GM12878 (cell line): ENCODE measurements at regions not wholly inside any gene's neighbourhood (a gene's known extent, or its start where the extent isn't known, plus 50 kb on each side); places are given as distances from the start of the nearest gene placed in this dataset.

Experiments
- ATAC-seq: fragments of 200-7000 bp; cut with Tn5 transposase; 3 replicates; pipeline ENCODE4 v1.9.1; 2020; ENCODE audit warnings: mild to moderate bottlenecking, moderate library complexity
- BruUV-seq: library from RNA; stranded (reverse); fragments of 400-500 nt; replicated peaks from 2 replicates; lab custom pipeline; 2021; lab: Mats Ljungman, UMichigan
- CTCF ChIA-PET: fragments of 300-600 bp; sonication (Branson Sonifier 250); formaldehyde crosslinking; extraction: SDS; loops from one replicate; lab custom pipeline; 2021; ENCODE audit warnings: inconsistent platforms; lab: Yijun Ruan, JAX
- POLR2A ChIA-PET: fragments of 350-600 bp; formaldehyde crosslinking; extraction: SDS; loops from one replicate; lab custom pipeline; 2021; ENCODE audit warnings: inconsistent platforms; lab: Charles Lee
- RAD21 ChIA-PET: fragments of 300-600 bp; sonication (Branson Sonifier 250); formaldehyde crosslinking; loops from one replicate; lab custom pipeline; 2023; ENCODE audit warnings: antibody characterized with exemption; ENCODE audit not compliant: unreplicated experiment; lab: Charles Lee
- SMC1A ChIA-PET: fragments of 300-600 bp; sonication (Branson Sonifier 250); formaldehyde crosslinking; loops from one replicate; lab custom pipeline; 2023; ENCODE audit not compliant: unreplicated experiment, uncharacterized antibody; lab: Charles Lee
- DNase-seq: peaks from one replicate; pipeline ENCODE4 v3.0.0-alpha.2; 2011; ENCODE audit warnings: low read depth, low spot score
- FAIRE-seq: peaks from 3 replicates; lab custom pipeline; 2011; peaks lifted over from hg19 to GRCh38; lab: Jason Lieb, UNC
- H2AFZ ChIP-seq: 2 replicates; pipeline ENCODE4 v1.6.0; 2011; ENCODE audit warnings: low read depth, low read length, control low read depth; ENCODE audit not compliant: control insufficient read depth
- H3K27ac ChIP-seq: 2 replicates; pipeline ENCODE4 v1.5.1; 2011; ENCODE audit warnings: control low read depth; ENCODE audit not compliant: control insufficient read depth, insufficient read depth
- H3K27me3 ChIP-seq, 2 experiments: replicated peaks in 1 of 2; 2 replicates each; pipeline versions ENCODE4 v1.6.0 to v1.6.1; 2011; ENCODE audit warnings: low read length in 1 of 2; ENCODE audit not compliant: control insufficient read depth in 2 of 2, insufficient read depth in 2 of 2
- H3K36me3 ChIP-seq, 2 experiments: 2 replicates each; pipeline ENCODE4 v1.5.1; 2011; ENCODE audit warnings: low read length in 1 of 2; ENCODE audit not compliant: control insufficient read depth in 2 of 2, insufficient read depth in 2 of 2
- H3K4me1 ChIP-seq: 2 replicates; pipeline ENCODE4 v1.6.1; 2011; ENCODE audit warnings: mild to moderate bottlenecking, low read length, moderate library complexity, mixed read lengths; ENCODE audit not compliant: control insufficient read depth, insufficient read depth
- H3K4me2 ChIP-seq: 2 replicates; pipeline ENCODE4 v1.6.0; 2011; ENCODE audit warnings: control low read depth; ENCODE audit not compliant: control insufficient read depth, insufficient read depth
- H3K4me3 ChIP-seq: fragments of 200-600 bp; sonication (generic); 2 replicates; pipeline ENCODE4 v1.5.1; 2016
- H3K79me2 ChIP-seq: 2 replicates; pipeline ENCODE4 v1.6.0; 2011; ENCODE audit warnings: low read length; ENCODE audit not compliant: control insufficient read depth, insufficient read depth
- H3K9ac ChIP-seq: 2 replicates; pipeline ENCODE4 v1.8.0; 2011; ENCODE audit warnings: low read length, control low read depth, mixed read lengths; ENCODE audit not compliant: control insufficient read depth, insufficient read depth
- H3K9me3 ChIP-seq: replicated peaks from 3 replicates; pipeline ENCODE4 v1.5.1; 2011; ENCODE audit warnings: mild to moderate bottlenecking, low read length; ENCODE audit not compliant: control insufficient read depth, insufficient read depth
- H4K20me1 ChIP-seq: 2 replicates; pipeline ENCODE4 v1.6.0; 2011; ENCODE audit not compliant: control insufficient read depth, insufficient read depth
- CBX3 ChIP-seq: fragments of 200-600 bp; sonication (generic); IDR thresholded peaks from 2 replicates; pipeline ENCODE4 v1.6.1; 2016; ENCODE audit warnings: low read depth, borderline replicate concordance
- KAT2A ChIP-seq: conservative IDR thresholded peaks from 2 replicates; pipeline ENCODE4 v1.6.1; 2011; ENCODE audit warnings: low read depth, low read length; ENCODE audit not compliant: control insufficient read depth
- MTA3 ChIP-seq: IDR thresholded peaks from 2 replicates; pipeline ENCODE4 v1.6.1; 2012; ENCODE audit warnings: low read length, inconsistent platforms, borderline replicate concordance
- MYC ChIP-seq: IDR thresholded peaks from 2 replicates; pipeline ENCODE4 v1.6.1; 2011; ENCODE audit warnings: mild to moderate bottlenecking, low read length, moderate library complexity, inconsistent platforms; ENCODE audit not compliant: insufficient read depth, insufficient replicate concordance, insufficient read length, severe bottlenecking
- POLR2A ChIP-seq: IDR thresholded peaks from 2 replicates; pipeline ENCODE4 v1.6.1; 2011; ENCODE audit warnings: low read depth, mild to moderate bottlenecking, low read length
- WGBS: methylation state at CpG from one replicate; pipeline ENCODE4 v1.1.6; 2016; ENCODE audit warnings: low lambda C conversion rate; ENCODE audit not compliant: insufficient replicate concordance, insufficient coverage; ENCODE audit errors: missing lambda C conversion rate; 5-methylcytosine and 5-hydroxymethylcytosine counted together
- in situ Hi-C: fragments of 300-500 bp; cut with MboI; formaldehyde crosslinking; loops from 9 replicates; pipeline ENCODE4 v1.14.3; 2018; ENCODE audit warnings: mixed read lengths
- intact Hi-C: fragments of 100-400 bp; cut with micrococcal nuclease; formaldehyde crosslinking; loops from one replicate; pipeline ENCODE4 v1.14.2; 2022; ENCODE audit not compliant: unreplicated experiment
- TF ChIP-seq, protein P1 (sequence below): IDR thresholded peaks from 2 replicates; pipeline ENCODE4 v1.6.1; 2011; ENCODE audit warnings: borderline replicate concordance, low read depth, mild to moderate bottlenecking, moderate library complexity, low read length; ENCODE audit not compliant: insufficient read depth, poor library complexity, severe bottlenecking
- TF ChIP-seq, protein P2 (sequence below): IDR thresholded peaks from 2 replicates; pipeline ENCODE4 v1.6.1; 2012; ENCODE audit warnings: improper control_type of control experiment, low read depth, low read length; ENCODE audit not compliant: insufficient replicate concordance

DNA sequence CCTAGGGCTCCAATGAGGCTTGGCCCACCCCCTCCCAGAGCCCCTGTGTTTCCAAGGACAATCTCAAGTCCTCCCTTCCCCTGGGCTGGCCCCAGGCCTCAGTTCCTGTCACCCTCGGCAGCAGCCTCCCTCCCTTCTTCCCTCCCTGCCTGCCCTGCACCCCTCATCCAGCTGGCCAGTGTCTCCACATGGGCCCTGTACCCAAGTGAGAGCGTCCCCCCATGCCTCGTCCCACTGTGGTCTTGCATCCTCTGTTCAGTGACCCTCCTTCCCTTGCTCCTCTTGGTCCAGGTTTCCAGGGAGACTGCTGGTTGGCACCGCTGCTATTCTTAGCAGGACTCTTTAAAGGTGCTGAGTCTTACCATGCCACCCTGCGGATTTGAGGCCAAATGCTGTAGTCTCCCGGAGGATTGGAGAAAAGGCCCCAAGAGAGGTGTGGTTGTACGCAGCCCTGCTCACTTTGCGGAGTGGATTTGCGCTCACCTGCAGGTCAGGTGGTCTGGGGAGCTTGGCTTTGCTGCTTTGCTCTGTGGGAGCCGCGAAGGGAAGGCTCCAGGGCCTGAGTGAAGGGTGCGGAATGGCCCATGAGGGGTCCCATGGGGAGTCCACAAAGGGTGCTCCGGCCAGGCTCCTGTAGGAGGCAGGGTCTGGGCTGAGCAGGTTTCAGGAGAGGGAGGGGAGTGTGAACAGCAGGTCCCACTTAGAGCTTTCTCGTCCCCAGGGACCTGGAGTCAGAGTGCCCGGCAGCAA lies 519.2 kb downstream of the TCERG1L start (continued):
- TF ChIP-seq MYC: no peak

DNA sequence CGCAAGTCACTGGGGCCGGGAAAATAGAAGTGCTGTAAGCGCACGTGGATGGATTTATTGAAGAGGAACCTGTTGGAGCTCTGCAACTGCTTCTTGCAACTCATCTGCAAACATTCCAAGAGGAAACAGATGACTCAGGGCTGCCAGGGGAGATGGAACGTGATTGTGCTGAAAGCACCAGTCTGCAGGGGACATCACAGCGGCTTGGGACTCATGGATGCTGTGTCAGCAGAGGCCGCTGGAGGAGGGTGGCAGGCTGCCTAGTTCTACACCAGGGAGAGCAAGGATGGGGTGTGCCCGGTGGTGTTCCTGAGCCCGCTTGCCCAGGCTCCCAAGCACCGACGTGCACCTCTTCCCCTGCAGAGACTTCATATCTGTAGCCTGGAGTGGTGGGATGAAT lies 515.7 kb downstream of the TCERG1L start:
- H3K36me3 ChIP-seq: no peaks in the 10 kb centered on the region
- no peaks in the 10 kb centered on the region for H3K27me3 ChIP-seq
- H3K4me2 ChIP-seq: no peak overlapping the region
- H3K9ac ChIP-seq: no peak overlapping the region
- POLR2A ChIA-PET: no interaction called here
- TF ChIP-seq MTA3: no peak
- TF ChIP-seq CBX3: no peak
- no peak for TF ChIP-seq KAT2A
- TF ChIP-seq POLR2A: no peak
- TF ChIP-seq, protein P1, sequence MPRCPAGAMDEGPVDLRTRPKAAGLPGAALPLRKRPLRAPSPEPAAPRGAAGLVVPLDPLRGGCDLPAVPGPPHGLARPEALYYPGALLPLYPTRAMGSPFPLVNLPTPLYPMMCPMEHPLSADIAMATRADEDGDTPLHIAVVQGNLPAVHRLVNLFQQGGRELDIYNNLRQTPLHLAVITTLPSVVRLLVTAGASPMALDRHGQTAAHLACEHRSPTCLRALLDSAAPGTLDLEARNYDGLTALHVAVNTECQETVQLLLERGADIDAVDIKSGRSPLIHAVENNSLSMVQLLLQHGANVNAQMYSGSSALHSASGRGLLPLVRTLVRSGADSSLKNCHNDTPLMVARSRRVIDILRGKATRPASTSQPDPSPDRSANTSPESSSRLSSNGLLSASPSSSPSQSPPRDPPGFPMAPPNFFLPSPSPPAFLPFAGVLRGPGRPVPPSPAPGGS: no peak
- TF ChIP-seq, protein P2, sequence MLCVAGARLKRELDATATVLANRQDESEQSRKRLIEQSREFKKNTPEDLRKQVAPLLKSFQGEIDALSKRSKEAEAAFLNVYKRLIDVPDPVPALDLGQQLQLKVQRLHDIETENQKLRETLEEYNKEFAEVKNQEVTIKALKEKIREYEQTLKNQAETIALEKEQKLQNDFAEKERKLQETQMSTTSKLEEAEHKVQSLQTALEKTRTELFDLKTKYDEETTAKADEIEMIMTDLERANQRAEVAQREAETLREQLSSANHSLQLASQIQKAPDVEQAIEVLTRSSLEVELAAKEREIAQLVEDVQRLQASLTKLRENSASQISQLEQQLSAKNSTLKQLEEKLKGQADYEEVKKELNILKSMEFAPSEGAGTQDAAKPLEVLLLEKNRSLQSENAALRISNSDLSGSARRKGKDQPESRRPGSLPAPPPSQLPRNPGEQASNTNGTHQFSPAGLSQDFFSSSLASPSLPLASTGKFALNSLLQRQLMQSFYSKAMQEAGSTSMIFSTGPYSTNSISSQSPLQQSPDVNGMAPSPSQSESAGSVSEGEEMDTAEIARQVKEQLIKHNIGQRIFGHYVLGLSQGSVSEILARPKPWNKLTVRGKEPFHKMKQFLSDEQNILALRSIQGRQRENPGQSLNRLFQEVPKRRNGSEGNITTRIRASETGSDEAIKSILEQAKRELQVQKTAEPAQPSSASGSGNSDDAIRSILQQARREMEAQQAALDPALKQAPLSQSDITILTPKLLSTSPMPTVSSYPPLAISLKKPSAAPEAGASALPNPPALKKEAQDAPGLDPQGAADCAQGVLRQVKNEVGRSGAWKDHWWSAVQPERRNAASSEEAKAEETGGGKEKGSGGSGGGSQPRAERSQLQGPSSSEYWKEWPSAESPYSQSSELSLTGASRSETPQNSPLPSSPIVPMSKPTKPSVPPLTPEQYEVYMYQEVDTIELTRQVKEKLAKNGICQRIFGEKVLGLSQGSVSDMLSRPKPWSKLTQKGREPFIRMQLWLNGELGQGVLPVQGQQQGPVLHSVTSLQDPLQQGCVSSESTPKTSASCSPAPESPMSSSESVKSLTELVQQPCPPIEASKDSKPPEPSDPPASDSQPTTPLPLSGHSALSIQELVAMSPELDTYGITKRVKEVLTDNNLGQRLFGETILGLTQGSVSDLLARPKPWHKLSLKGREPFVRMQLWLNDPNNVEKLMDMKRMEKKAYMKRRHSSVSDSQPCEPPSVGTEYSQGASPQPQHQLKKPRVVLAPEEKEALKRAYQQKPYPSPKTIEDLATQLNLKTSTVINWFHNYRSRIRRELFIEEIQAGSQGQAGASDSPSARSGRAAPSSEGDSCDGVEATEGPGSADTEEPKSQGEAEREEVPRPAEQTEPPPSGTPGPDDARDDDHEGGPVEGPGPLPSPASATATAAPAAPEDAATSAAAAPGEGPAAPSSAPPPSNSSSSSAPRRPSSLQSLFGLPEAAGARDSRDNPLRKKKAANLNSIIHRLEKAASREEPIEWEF: no peak
- RAD21 ChIA-PET: no interaction called here
- 24% methylated on average over 11 of the region's 11 CpGs for WGBS
- CTCF ChIA-PET: no interaction called here
- SMC1A ChIA-PET: no interaction called here
- in situ Hi-C loops (no loop called here), intact Hi-C loops (no loop called here)
- H3K79me2 ChIP-seq: no peaks in the 10 kb centered on the region
- H3K27ac ChIP-seq: no peak overlapping the region
- FAIRE-seq: no peak
- H4K20me1 ChIP-seq: no peaks in the 10 kb centered on the region
- no TSS peak for BruUV-seq
- no peak overlapping the region for H2AFZ ChIP-seq
- H3K9me3 ChIP-seq: no peaks in the 10 kb centered on the region; the same call in 2 of the 3 replicates
- no peak overlapping the region for H3K4me3 ChIP-seq
- no peak for DNase-seq
- H3K4me1 ChIP-seq: no peaks in the 10 kb centered on the region
- ATAC-seq: no peak
